Psoas muscle (tissue), 6 donors: ENCODE measurements at regions not wholly inside any gene's neighbourhood (a gene's known extent, or its start where the extent isn't known, plus 50 kb on each side); places are given as distances from the start of the nearest gene placed in this dataset.

ENCODE experiments used
- ATAC-seq, 4 donors: fragments of 200-7000 bp; cut with Tn5 transposase; one replicate each; pipeline ENCODE4 v1.9.1; 2020; ENCODE audit warnings: moderate library complexity in 3 of 4, mild to moderate bottlenecking in 2 of 4
- DNase-seq, 2 donors: peaks; one replicate each; pipeline ENCODE4 v3.0.0-alpha.2; 2020
- H3K27ac ChIP-seq: fragments of 200-600 bp; one replicate; pipeline ENCODE4 v1.8.0; 2022
- H3K27me3 ChIP-seq, 3 donors: fragments of 200-600 bp in 1 of 3; one replicate each; pipeline versions ENCODE4 v1.6.1 to v1.8.0; 2013 to 2022; ENCODE audit warnings: low read length in 2 of 3, mild to moderate bottlenecking in 2 of 3, moderate library complexity in 1 of 3; ENCODE audit not compliant: insufficient read depth in 3 of 3
- H3K36me3 ChIP-seq, 2 donors: fragments of 200-600 bp in 1 of 2; one replicate each; pipeline versions ENCODE4 v1.6.1 to v1.8.0; 2013 to 2022; ENCODE audit warnings: low read depth in 1 of 2, mild to moderate bottlenecking in 1 of 2, moderate library complexity in 1 of 2; ENCODE audit not compliant: insufficient read depth in 1 of 2
- H3K4me1 ChIP-seq: fragments of 200-600 bp; one replicate; pipeline ENCODE4 v1.8.0; 2022
- H3K4me3 ChIP-seq: fragments of 200-600 bp; one replicate; pipeline ENCODE4 v1.8.0; 2022; ENCODE audit warnings: mild to moderate bottlenecking
- H3K9me3 ChIP-seq: fragments of 200-600 bp; one replicate; pipeline ENCODE4 v1.8.0; 2022
- intact Hi-C, 2 donors: fragments of 100-400 bp; cut with DNase I; formaldehyde crosslinking; loops; one replicate each; pipeline versions ENCODE4 v1.11.0 to v1.14.2; 2022
- TF ChIP-seq, protein P1 (sequence below): fragments of 200-600 bp; IDR thresholded peaks from one replicate; pipeline ENCODE4 v1.8.0; 2022; ENCODE audit warnings: antibody characterized with exemption
- donor health status: healthy with polysubstance abuse.
- donor health status: DM: no; HTN: no; CAD: no; lungs with moderate emphysema.
- donor health status: healthy.
- donor health status: DM: yes; HTN: yes; CAD: no.
- donor health status: DM: no; HTN: no; CAD: no.
- donor health status: DM: yes; HTN: yes; CAD: no.

DNA sequence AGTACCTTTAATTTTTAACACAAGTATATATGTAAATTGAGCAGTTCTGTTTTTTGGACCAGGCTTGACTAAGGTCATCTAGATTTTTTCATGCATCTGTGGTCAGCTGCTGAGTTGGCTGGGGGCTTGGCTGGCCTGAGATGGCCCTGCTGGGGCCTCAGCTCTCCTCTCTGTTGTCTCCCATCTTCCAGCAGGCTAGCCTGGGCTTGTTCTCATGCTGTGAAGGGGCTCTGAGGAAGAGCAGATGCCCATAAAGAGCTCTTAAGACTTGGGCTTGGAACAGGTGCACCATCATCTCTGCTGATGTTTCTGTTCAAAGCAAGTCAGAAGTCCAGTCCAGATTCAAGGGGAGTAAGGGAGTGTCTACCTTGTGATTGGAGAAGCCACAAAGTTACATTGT lies 51.2 kb upstream of the TNR start:
- Histone ChIP-seq H3K4me3 (no peak overlapping the region), H3K36me3 (no peaks in the 10 kb centered on the region), H3K27ac (no peak overlapping the region), H3K9me3 (no peaks in the 10 kb centered on the region), H3K4me1 (peaks cover 9% of the 10 kb centered on the region), H3K27me3 (no peaks in the 10 kb centered on the region)
- TF ChIP-seq, protein P1, sequence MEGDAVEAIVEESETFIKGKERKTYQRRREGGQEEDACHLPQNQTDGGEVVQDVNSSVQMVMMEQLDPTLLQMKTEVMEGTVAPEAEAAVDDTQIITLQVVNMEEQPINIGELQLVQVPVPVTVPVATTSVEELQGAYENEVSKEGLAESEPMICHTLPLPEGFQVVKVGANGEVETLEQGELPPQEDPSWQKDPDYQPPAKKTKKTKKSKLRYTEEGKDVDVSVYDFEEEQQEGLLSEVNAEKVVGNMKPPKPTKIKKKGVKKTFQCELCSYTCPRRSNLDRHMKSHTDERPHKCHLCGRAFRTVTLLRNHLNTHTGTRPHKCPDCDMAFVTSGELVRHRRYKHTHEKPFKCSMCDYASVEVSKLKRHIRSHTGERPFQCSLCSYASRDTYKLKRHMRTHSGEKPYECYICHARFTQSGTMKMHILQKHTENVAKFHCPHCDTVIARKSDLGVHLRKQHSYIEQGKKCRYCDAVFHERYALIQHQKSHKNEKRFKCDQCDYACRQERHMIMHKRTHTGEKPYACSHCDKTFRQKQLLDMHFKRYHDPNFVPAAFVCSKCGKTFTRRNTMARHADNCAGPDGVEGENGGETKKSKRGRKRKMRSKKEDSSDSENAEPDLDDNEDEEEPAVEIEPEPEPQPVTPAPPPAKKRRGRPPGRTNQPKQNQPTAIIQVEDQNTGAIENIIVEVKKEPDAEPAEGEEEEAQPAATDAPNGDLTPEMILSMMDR = no peak
- intact Hi-C loops = no loop called here
- ATAC-seq (no peak), DNase-seq (no peak)

DNA sequence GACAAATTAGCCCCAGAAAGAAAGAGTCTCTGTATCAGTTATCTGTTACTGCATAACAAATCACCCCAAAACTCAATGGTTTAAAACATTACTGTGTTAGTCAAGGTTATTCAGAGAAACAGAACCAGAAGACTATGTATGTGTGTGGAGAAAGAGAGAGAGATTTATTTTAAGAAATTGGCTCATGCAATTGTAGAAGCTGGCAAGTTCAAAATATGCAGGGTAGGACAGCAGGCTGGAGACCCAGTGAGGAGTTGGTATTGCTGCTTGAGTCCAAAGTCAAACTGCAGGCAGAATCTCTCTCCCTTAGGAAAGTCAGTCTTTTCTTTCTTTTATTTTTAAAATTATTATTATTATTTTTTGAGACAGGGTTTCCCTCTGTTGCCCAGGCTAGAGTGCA lies 50.2 kb upstream of the TNR start:
- intact Hi-C loops = no loop called here
- Histone ChIP-seq H3K27ac (no peak overlapping the region), H3K9me3 (no peaks in the 10 kb centered on the region), H3K4me1 (peaks cover 9% of the 10 kb centered on the region), H3K36me3 (no peaks in the 10 kb centered on the region), H3K27me3 (peaks cover 0 to 1% (median 0%) of the 10 kb centered on the region in 3 donors), H3K4me3 (no peak overlapping the region)
- ATAC-seq (peak in 3 of 4 donors; percentile 35 to 82 (median 68)), DNase-seq (no peak)
- TF ChIP-seq, protein P1 = no peak
